ENCODE measurements at regions not wholly inside any gene's neighbourhood (a gene's known extent, or its start where the extent isn't known, plus 50 kb on each side); places are given as distances from the start of the nearest gene placed in this dataset.

- TF ChIP-seq, protein P1, sequence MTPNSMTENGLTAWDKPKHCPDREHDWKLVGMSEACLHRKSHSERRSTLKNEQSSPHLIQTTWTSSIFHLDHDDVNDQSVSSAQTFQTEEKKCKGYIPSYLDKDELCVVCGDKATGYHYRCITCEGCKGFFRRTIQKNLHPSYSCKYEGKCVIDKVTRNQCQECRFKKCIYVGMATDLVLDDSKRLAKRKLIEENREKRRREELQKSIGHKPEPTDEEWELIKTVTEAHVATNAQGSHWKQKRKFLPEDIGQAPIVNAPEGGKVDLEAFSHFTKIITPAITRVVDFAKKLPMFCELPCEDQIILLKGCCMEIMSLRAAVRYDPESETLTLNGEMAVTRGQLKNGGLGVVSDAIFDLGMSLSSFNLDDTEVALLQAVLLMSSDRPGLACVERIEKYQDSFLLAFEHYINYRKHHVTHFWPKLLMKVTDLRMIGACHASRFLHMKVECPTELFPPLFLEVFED (CRISPR knock-in tag; conservative IDR thresholded peaks at IDR 0.05), result no peak
- TF ChIP-seq MAZ (CRISPR knock-in tag; conservative IDR thresholded peaks at IDR 0.05 in 1 of 2, IDR thresholded peaks at IDR 0.05 in 1 of 2) (no peak), ELK3 (CRISPR knock-in tag; IDR thresholded peaks at IDR 0.05) (no peak), ATF1 (CRISPR knock-in tag; IDR thresholded peaks at IDR 0.05) (no peak), ATF1 (tag; IDR thresholded peaks at IDR 0.05) (no peak), ZNF24 (IDR thresholded peaks at IDR 0.05) (no peak), ZNF263 (CRISPR knock-in tag; IDR thresholded peaks at IDR 0.05; ENCODE audit: borderline replicate concordance) (no peak), TAF1 (IDR thresholded peaks at IDR 0.05; ENCODE audit: control insufficient read depth, extremely low read depth, insufficient read depth, low read length, severe bottlenecking) (no peak)
- TF ChIP-seq, protein P2, sequence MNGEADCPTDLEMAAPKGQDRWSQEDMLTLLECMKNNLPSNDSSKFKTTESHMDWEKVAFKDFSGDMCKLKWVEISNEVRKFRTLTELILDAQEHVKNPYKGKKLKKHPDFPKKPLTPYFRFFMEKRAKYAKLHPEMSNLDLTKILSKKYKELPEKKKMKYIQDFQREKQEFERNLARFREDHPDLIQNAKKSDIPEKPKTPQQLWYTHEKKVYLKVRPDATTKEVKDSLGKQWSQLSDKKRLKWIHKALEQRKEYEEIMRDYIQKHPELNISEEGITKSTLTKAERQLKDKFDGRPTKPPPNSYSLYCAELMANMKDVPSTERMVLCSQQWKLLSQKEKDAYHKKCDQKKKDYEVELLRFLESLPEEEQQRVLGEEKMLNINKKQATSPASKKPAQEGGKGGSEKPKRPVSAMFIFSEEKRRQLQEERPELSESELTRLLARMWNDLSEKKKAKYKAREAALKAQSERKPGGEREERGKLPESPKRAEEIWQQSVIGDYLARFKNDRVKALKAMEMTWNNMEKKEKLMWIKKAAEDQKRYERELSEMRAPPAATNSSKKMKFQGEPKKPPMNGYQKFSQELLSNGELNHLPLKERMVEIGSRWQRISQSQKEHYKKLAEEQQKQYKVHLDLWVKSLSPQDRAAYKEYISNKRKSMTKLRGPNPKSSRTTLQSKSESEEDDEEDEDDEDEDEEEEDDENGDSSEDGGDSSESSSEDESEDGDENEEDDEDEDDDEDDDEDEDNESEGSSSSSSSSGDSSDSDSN (IDR thresholded peaks at IDR 0.05; ENCODE audit: borderline replicate concordance in 1 of 2, low read depth in 2 of 2, low read length in 2 of 2), result no peak
- TF ChIP-seq, protein P3, sequence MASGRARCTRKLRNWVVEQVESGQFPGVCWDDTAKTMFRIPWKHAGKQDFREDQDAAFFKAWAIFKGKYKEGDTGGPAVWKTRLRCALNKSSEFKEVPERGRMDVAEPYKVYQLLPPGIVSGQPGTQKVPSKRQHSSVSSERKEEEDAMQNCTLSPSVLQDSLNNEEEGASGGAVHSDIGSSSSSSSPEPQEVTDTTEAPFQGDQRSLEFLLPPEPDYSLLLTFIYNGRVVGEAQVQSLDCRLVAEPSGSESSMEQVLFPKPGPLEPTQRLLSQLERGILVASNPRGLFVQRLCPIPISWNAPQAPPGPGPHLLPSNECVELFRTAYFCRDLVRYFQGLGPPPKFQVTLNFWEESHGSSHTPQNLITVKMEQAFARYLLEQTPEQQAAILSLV (tag; IDR thresholded peaks at IDR 0.05), result no peak
- TF ChIP-seq, protein P4, sequence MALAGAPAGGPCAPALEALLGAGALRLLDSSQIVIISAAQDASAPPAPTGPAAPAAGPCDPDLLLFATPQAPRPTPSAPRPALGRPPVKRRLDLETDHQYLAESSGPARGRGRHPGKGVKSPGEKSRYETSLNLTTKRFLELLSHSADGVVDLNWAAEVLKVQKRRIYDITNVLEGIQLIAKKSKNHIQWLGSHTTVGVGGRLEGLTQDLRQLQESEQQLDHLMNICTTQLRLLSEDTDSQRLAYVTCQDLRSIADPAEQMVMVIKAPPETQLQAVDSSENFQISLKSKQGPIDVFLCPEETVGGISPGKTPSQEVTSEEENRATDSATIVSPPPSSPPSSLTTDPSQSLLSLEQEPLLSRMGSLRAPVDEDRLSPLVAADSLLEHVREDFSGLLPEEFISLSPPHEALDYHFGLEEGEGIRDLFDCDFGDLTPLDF (CRISPR knock-in tag; IDR thresholded peaks at IDR 0.05), result no peak
- TF ChIP-seq, protein P5, sequence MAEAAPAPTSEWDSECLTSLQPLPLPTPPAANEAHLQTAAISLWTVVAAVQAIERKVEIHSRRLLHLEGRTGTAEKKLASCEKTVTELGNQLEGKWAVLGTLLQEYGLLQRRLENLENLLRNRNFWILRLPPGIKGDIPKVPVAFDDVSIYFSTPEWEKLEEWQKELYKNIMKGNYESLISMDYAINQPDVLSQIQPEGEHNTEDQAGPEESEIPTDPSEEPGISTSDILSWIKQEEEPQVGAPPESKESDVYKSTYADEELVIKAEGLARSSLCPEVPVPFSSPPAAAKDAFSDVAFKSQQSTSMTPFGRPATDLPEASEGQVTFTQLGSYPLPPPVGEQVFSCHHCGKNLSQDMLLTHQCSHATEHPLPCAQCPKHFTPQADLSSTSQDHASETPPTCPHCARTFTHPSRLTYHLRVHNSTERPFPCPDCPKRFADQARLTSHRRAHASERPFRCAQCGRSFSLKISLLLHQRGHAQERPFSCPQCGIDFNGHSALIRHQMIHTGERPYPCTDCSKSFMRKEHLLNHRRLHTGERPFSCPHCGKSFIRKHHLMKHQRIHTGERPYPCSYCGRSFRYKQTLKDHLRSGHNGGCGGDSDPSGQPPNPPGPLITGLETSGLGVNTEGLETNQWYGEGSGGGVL (CRISPR knock-in tag; IDR thresholded peaks at IDR 0.05), result no peak
Measured at GRCh38 chr9:28620011-28620410, 1046.7 kb upstream of the C9orf72 start (continued).

Data from K562 (cell line).